HG03025 (cell line): ENCODE measurements at regions not wholly inside any gene's neighbourhood (a gene's known extent, or its start where the extent isn't known, plus 50 kb on each side); places are given as distances from the start of the nearest gene placed in this dataset.

Source experiments
- ATAC-seq: cut with Tn5 transposase; IDR thresholded peaks from one replicate; pipeline ENCODE4 v1.9.1; 2021; ENCODE audit warnings: mild to moderate bottlenecking, moderate library complexity; ENCODE audit not compliant: unreplicated experiment, low FRiP score

DNA sequence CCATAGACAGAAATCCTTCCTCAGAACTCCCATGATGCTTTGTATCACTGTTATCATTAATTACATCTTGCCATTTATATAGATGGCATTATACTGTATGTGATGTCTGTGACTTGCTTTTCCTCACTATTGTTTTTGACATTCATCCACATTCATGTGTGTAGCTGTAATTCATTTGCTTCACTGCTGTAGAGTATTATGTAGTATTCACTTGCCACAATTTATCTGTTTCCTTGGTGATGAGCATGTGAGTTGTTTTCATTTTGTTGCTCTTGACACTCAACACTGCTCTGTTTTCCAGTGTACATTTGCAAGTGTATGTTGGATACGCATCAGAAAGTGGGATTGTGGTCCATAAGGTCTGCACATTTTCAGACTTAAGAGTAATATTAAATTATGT lies 328.6 kb upstream of the C11orf87 start:
- ATAC-seq: no peak

DNA sequence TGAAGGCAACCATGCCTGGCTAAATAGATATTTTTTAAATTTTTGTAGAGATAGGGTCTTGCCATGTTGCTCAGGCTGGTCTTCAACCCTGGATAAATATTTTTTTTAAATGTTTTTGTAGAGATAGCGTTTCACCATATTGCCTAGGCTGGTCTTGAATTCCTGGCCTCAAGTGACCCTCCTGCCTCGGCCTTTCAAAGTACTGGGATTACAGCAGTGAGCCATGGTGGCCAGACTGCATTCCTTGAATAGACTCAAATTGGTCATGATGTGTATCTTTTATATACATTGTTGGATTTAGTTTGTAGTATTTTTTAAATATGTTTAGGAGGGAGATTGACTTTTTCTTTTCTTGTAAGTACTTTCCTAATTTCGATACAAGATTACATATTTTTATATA lies 325.7 kb upstream of the C11orf87 start:
- no peak for ATAC-seq

DNA sequence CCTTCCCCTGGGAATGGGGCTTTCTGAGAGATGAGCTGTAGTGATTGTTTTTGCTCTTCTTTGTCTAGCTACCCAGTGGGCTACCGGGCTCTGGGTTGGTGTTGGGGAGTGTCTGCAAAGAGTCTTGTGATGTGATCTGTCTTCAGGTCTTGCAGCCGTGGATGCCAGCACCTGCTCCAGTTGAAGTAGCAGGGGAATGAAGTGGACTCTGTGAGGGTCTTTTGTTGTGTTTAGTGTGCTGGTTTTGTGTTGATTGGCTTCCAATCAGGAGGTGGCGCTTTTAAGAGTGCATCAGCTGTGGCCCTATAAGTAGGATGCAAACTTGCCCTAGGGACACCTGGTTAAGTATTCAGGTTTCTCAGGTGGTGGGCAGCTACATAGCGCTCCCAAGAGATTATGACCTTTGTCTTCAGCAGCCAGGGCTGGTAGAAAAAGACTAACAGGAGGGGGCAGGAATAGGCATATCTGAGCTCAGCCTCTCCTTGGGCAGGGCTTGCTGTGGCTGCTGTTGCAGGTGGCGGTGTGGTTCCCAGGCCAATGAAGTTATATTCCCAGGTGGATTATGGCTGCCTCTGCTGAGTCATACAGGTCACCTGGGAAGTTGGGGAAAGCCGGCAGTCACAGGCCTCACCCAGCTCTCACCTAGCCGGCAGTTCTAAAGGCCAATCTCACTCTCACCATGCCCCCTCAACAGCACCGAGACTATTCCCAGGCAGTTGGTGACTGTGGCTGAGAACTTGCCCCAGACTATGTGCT lies 315.7 kb upstream of the C11orf87 start:
- ATAC-seq: no peak

DNA sequence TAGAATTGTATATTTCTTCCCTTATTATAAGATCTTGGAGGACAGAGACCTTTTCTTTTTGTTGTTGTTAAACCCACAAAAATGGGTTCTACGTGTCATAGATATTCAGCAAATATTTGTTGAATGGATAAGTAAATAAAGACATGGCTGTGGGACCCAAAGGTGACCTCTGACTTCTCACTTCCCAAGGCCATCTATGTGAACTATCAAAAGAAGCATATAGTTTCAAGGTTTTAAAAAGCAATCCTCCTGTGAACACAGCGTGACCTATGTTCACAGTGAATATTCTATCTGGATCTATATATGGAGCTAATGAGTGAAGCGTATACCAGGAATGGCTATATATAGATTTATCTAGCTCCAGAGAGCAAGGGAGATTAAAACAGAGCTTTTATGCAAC lies 312.8 kb upstream of the C11orf87 start:
- no peak for ATAC-seq

DNA sequence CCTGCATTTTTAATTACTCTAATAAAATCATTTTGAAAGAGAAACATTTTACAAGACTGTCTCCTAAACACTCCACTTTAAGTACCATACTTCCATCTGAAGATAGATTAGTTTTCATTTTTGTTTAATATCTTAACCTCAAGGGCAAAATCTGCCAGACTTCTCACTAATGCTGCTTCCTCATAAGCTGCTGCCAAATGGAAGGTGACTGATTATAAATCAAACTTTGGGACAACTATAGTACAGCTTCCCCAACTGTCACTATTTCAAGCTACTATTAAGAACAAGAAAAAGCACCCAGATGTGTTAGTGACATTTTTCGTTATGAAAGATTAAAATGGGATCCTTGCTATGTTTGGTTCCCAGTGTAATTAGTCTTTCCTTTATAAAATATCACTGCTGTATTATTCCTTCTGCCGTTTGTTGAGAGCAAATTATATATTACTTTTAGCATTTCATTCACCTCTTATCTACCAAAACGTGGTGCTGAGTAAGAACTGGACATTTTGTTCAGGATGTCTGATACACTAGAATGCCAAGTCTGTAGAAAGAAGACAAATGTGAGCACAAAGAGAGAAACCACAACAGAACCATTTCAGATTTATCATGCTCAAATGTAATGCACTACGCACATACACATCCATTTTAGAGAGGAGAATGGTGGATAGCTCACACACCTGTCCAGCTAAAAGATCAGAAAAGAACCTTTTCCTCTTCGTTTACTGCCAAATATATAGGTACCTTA lies 312.2 kb upstream of the C11orf87 start:
- ATAC-seq: no peak

DNA sequence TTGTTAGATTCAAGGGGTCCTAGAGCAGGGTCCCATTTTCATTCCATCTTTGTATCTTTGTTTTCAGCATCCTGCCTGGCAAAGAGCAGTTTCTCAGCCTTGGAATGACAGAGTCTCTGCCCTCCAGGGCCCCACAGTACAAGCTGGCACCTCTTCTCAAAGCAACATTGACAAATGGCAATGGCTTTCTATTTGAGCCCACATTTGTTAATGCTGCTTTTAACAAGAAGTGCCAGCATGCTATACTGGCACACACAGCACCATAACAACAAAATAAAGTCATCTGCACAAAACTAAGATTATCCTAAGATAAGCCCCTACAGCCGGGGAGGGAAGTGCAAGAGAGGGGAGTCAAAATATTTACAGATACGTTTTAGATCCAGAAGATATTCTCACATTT lies 309.7 kb upstream of the C11orf87 start:
- ATAC-seq: no peak

DNA sequence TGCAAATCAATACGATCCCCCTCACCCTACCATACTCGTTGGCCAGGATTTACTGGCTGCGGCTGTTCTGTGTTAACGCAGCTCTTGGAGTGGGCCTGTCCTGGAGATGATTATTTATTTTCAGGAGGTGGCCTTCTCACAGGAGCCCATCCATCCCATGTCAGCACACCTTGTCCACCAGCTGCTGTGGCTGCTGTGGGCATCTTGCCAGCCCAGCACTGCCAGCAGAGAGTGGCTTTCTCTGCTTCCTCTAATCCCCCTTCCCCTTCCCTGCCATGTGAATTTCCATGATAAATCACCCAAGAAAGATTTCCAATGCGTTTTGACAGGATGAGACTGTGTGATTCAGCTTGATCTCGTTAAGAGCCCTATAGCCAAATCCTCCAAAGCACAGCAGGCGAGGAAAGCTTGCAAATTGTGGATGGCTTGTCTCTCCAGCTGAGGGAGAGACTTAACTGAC lies 309.1 kb upstream of the C11orf87 start:
- ATAC-seq: no peak

DNA sequence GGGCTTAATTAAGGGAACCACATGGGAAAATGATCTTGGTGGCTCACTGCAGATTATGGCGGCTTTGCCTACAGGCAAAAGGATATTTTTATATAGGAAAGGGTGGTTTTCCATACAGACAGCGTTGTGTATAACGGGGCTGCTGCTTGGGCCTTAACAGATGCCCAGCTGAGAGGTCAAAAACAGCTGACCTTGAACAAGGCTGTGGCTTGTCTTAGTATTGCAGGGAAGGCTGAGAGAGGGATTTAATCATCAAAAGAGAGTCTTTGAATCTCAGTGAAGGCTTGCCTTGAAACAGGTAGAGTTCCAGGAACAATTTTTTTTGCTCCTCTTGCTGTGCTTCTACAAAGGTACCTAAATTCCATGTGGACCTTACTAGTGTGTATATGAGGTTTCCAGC lies 301.6 kb upstream of the C11orf87 start:
- ATAC-seq: no peak

DNA sequence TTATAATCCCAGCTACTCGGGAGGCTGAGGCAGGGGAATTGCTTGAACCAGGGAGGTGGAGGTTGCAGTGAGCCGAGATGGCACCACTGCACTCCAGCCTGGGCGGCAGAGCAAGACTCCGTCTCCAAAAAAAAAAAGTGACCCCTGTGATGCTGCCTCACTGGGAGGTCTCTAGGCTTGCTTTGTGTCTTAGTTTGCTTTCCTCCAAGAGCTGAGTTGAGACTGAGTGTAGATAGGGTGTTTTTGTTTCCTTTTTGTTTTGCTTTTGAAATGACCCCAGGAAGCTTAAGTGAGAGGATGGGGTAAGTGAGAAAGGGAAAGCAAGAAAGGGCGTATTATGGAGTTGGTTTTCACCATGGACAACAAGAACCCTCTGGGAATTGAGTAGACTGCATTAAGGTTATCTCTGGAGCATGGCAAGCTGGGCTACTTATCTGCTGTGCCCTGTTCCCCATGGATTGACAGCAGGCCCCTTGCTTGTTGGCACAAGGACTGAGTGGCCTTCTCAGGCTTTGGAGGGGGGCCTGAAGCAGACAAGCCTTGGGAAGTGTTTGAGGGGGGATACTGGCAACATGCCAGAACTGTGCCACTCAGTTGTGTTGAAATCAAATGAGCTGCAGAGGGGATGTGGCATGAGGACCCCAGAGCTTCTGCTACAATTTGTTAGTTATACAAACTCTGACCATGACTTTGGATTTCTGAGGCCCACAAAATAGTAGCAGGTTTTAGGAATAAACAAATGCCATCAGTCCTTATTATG lies 300.6 kb upstream of the C11orf87 start:
- no peak for ATAC-seq

DNA sequence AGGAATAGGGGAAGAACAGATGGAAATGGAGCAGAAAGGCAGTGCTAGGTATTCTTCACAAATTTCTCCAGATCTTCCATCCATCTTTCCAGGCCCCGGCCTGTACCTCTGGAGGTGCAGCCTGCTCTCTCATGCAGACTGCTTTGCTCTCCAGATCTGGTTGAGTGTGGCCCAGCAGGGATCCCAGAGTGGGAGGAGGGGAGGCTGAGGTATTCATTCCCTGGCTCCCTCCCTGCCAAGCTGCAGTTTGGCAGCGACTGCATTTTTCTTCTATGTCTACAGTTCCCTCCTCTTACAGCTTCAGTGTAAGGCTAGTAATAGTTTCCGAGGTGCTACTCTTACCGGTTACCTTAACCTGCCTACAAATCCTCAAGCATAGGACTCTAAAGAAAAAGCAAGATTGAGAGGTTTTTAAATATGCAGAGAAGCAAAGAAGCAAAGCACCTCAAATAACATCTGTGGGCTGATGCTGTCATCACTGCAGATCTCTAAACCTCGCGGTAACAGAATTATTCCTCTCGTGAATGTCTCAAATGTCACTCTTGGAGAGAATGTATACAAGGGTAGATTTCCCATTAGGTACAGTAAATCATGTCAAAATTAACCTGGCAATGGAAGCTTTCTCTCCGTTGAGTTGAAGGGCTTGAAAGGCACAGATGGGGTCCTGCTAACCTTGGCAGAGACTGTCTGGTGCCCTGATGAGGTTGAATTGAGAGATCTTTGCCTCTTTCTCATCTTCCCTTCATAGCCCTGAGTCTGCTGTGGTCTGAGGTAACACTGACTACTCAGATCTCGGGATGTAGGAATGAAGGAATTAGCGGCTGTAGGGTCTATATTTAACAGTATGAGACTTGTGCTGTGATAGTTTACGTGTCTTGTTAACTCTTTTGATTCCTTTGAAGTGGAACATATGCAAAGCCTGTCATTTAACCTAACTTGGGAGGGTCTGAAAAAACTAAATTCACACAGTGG lies 297.9 kb upstream of the C11orf87 start:
- no peak for ATAC-seq

DNA sequence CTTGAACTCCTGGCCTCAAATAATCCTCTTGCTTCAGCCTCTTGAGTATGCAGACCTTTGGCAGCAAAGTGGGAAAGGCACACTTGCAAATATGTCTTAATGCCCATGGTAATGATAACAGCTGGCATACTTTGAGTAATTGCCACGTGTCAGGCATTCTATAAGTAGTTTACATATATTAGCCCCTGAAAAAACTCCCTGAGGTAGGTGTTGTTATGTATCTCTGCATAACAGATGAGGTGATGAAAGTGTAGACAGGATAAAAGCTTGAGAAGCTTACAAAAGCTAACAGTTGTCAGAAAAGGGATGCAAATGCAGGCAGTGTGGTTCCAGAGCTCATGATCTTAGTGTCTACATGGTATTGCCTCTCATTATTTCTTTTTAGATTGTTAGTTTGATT lies 291.1 kb upstream of the C11orf87 start:
- ATAC-seq: no peak

DNA sequence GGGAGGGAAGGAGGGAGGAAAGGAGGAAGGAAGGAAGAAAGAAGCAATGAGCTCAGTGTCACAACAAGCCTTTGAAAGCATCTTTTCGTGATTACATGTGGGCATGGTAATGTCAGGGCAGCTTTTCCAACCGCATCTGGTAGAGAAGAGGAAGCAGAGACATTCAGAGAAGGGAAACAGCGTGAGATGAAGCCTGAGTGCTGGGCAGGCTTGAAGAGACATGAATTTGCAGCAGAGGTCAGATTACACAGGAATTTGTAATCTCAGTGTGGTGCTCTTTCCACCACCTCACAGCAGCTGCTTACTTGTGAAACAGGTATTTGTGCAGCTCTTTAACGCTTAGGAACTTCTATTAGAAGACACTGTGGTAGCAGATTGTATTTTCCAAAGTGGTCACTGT lies 289.5 kb upstream of the C11orf87 start:
- ATAC-seq: peak; percentile 54

DNA sequence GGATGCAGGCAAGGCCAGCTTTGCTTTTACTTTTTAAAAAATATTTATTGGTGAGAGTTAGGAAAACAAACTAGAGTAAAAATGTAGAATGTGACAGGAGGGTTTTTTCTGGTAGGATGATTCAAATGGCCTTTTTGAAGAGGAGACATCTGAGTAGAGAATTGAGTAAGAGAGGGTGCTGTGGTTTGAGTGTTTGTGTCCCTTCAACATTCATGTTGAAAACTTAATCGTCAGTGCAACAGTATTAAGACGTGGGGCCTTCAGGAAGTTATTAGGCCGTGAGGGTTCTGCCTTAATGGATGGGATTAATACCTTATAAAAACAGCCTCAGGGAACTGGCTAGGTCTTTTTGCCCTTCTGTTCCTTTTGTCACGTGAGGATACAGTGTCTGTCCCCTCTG lies 288.8 kb upstream of the C11orf87 start:
- no peak for ATAC-seq

DNA sequence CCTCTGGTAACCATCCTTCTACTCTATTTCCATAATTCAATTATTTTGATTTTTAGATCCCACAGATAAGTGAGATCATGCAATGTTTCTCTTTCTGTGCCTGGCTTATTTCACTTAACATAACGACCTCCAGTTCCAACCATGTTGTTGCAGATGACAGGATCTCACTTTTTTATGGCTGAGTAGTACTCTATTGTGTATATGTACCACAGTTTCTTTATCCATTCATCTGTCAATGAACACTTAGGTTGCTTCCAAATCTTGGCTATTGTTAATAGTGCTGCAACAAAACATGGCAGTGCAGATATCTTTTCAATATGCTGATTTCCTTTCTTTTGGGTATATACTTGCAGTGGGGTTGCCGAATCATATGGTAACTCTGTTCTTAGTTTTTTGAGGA lies 286.4 kb upstream of the C11orf87 start:
- no peak for ATAC-seq

DNA sequence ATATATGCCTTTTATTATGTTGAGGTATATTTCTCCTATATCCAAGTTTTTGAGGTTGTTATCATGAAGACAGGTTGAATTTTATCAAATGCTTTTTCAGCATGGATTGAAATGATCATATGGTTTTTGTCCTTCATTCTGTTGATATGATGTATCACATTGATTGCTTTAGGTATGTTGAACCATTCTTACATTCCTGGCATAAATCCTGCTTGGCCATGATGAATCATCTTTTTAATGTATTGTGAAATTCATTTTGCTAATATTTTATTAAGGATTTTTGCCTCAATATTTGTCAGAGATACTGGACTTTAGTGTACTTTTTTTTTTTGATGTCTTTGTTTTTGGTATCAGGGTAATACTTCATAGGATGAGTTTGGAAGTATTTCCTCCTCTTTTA lies 283.8 kb upstream of the C11orf87 start:
- ATAC-seq: no peak

DNA sequence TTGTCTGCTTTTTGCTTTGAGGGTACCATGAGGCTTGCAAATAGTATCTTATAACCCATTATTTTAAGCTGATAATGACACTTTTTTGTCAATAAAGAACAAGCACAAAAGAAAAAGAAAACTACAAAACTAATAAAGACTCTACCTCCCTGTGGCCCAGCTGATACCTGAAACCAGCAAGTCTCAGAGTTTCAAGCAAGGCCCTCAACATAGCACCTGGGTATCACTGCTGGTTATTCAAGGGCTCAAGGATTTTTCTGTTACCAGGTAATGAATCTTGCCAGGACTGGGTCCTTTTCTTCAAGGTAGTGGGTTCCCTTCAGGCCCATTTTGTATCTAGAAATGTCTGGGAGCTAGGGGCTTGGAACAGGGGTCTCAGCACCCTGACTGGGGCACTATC lies 281.6 kb upstream of the C11orf87 start:
- no peak for ATAC-seq

DNA sequence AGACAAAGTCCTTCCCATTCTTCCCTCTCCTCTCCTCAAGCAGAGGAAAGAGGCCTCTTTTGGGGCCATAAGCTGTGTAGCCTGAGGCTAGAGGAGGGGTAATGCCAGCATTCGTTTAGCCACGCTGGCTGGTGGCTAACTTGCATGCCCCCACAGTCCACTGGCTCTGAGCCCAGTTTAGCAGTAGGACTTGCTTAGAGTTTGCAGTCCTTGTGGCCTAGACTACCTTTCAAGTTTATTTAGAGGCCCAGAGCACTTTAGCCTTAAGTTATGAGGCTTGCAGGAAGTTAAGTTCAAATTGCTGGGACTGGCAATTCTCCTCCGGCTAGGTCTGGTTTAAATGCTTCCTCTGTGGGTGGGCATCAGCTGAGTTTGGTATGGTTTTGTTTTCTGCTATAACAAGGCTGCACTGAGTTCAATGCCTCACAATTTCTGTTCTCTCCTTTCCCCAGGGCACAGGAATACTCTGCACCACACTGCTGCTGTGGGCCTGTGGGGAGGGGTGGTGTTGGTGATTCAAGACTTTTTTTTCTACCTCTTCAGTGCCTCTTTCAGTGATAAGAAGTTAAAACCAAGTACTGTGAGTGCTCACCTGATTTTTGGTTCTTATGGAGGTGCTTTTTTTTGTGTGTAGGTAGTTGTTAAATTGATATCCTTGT lies 281.0 kb upstream of the C11orf87 start:
- no peak for ATAC-seq

DNA sequence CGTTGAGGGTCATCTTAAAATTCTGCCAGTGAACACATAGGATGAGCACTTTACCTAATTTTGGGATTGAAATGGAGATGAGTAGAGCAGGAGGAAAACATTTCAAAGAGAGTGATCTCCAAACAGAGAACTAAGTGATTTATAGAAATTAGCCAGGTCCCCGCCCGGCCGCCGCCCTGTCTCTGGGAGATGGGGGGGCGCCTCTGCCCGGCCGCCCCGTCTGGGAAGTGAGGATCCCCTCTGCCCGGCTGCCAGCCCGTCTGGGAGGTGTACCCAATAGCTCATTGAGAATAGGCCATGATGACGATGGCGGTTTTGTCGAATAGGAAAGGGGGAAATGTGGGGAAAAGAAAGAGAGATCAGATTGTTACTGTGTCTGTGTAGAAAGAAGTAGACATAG lies 276.7 kb upstream of the C11orf87 start:
- no peak for ATAC-seq

DNA sequence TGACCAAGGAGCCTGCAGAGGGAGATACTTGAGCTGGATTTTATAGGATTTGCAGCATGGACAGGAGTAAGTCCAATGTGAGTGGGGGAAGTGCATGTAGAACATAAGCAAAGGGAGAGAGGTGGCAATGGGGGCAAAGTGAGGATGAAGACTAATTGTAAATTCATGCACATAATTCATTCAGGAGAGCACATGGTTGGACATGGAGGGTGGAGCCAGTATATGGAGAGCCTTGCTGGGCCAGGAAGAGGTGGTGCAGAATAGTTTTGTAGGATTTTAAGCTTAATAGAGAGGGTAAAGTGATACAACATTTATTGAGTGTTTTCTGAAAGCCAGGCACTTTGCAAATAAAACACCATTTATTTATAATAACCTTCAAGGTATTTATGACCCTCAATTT lies 274.3 kb upstream of the C11orf87 start:
- no peak for ATAC-seq

DNA sequence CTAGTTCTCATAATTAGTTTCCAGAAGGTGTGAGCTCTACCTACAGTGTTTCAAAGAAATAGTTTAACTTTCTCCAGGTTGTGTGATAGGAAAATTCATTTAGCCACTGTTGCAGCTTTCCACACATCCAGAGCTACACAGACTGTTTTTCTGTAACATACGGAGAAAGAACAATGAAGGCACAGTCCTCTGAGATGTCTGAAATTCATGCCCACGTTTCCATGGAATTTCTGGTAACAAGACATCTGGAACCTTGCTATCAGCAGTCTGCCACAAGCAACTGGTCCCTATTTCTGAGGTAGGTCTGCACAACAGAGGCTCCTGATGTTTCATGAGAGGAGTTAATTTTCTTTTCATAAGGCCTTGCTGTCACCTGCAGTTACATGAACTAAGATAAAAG lies 273.3 kb upstream of the C11orf87 start:
- no peak for ATAC-seq
